ENCODE measurements at regions not wholly inside any gene's neighbourhood (a gene's known extent, or its start where the extent isn't known, plus 50 kb on each side); places are given as distances from the start of the nearest gene placed in this dataset.

GRCh38 chr1:37265786-37266667 lies 208.4 kb upstream of the ZC3H12A start:
- TF ChIP-seq CTCF (IDR thresholded peaks at IDR 0.05; ENCODE audit: borderline replicate concordance, control extremely low read depth, extremely low read depth, insufficient read depth, missing control alignments) = no peak
- in situ Hi-C loops (cut with MboI; ENCODE audit: low sequenced_read_pairs, unreplicated experiment) = no loop called here
- DNase-seq (ENCODE audit: low spot score) = no peak

DNA sequence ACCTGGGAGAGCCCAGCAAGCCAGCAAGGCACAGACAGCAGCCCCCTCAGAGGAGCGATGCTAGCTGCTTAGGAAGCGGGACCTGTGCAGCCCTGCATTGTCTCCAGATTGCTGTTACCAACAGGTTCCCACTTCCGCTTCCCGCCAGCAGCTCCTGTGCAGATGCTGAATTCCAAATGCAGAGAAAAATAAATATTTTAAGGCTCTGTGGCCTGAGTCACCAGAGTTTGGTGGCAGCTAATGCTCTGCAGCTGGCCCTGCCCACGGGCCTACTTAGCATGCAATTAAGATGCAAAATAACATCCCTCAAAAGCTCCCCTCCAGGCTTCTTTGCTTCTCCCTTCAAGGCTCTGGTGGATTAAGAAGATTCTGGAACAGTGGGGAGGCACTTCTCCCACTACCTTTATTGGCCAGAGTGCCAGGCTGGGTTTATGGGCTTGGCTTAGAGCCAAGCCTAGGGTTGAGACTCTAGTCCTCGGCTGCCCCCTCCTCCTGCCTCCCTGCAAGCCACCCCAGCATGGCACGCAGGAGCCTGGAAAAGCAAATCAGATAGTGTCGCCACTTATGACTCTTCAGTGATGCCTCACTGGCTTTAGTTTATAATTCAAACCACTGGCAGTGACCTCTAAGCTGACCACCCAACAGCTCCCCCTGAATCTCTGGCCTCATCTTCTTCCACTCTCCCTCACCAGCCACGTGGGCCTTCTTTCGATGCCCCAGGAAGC lies 207.1 kb upstream of the ZC3H12A start:
- TF ChIP-seq CTCF (IDR thresholded peaks at IDR 0.05; ENCODE audit: borderline replicate concordance, control extremely low read depth, extremely low read depth, insufficient read depth, missing control alignments) = no peak
- DNase-seq (ENCODE audit: low spot score) = no peak
- in situ Hi-C loops (cut with MboI; ENCODE audit: low sequenced_read_pairs, unreplicated experiment) = no loop called here

- TF ChIP-seq CTCF (IDR thresholded peaks at IDR 0.05; ENCODE audit: borderline replicate concordance, control extremely low read depth, extremely low read depth, insufficient read depth, missing control alignments) = no peak
- no peak for DNase-seq (ENCODE audit: low spot score)
- in situ Hi-C loops (cut with MboI; ENCODE audit: low sequenced_read_pairs, unreplicated experiment) = no loop called here
These were observed 203.7 kb upstream of the ZC3H12A start for GRCh38 chr1:37270639-37271038.

DNA sequence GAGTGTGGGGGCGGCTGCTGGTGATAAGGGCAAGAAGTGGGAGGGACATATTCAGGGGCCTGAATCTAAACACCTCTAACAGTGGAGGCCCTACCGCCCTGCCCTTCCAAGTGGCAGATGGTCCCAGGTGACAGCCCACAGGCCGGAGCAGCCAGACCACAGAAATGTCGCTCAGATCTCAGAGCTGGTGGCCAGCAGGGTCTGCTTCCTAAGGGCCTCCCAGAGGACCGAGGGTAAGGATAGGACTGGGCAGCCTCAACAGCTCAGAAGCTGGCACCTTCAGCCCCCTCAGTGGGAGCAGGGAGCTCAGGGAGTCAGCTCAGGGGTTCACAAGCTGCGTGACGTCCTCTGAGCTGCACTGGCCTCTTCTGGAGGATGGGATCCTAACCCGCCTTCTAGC lies 201.8 kb upstream of the ZC3H12A start:
- no peak for TF ChIP-seq CTCF (IDR thresholded peaks at IDR 0.05; ENCODE audit: borderline replicate concordance, control extremely low read depth, extremely low read depth, insufficient read depth, missing control alignments)
- DNase-seq (ENCODE audit: low spot score) = no peak
- in situ Hi-C loops (cut with MboI; ENCODE audit: low sequenced_read_pairs, unreplicated experiment) = no loop called here

- no peak for TF ChIP-seq CTCF (IDR thresholded peaks at IDR 0.05; ENCODE audit: borderline replicate concordance, control extremely low read depth, extremely low read depth, insufficient read depth, missing control alignments)
- in situ Hi-C loops (cut with MboI; ENCODE audit: low sequenced_read_pairs, unreplicated experiment) = no loop called here
- no peak for DNase-seq (ENCODE audit: low spot score)
These were observed 199.9 kb upstream of the ZC3H12A start for GRCh38 chr1:37274486-37274885.

DNA sequence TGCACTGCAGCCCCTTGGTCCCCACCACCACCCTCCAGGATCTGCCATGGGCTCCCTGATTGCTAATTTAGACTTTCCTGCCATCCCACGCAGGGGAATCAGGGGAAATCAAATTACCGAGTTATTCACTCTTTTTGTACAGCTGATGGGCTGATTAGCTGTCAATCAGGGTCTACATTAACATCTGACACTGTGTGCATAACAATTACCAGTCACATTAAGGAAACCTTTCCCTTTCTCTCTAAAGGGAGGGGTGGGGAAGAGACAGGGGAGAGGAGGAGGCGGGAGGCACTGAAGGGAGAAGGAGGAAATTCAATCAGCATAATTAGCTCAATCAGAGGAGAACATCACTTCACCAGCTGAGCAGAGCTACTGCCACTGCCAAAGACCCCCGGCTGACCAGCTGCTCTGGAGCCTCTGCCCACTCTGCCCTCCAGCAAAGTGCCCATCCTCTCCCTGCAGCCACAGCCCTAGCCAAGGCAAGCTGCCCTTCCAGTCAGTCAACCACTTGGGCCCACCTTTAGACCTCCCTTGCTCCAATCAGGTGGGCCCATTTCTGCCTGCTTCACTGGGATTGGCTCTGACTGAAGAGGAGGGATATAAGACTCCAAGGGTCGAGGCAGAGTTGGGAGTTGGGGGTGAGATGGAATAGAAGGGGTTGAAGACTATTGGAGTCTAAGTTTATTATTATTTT lies 199.3 kb upstream of the ZC3H12A start:
- no peak for DNase-seq (ENCODE audit: low spot score)
- no peak for TF ChIP-seq CTCF (IDR thresholded peaks at IDR 0.05; ENCODE audit: borderline replicate concordance, control extremely low read depth, extremely low read depth, insufficient read depth, missing control alignments)
- in situ Hi-C loops (cut with MboI; ENCODE audit: low sequenced_read_pairs, unreplicated experiment) = no loop called here

All from GM13976 (cell line).